HepG2 (cell line): ENCODE measurements at regions not wholly inside any gene's neighbourhood (a gene's known extent, or its start where the extent isn't known, plus 50 kb on each side); places are given as distances from the start of the nearest gene placed in this dataset.

Source experiments
- ATAC-seq: fragments of 200-7000 bp; cut with Tn5 transposase; 3 replicates; pipeline ENCODE4 v1.9.1; 2020; ENCODE audit warnings: mild to moderate bottlenecking, moderate library complexity
- BruUV-seq: library from RNA; stranded (reverse); fragments of 400-500 nt; replicated peaks from 2 replicates; lab custom pipeline; 2021; lab: Mats Ljungman, UMichigan
- CTCF ChIA-PET: fragments of 300-600 bp; formaldehyde crosslinking; extraction: SDS; loops from one replicate; lab custom pipeline; 2021; ENCODE audit warnings: low total read pairs, inconsistent platforms, low intra/inter-chr PET ratio; lab: Yijun Ruan, JAX
- POLR2A ChIA-PET: fragments of 350-600 bp; sonication (Branson Sonifier 250); formaldehyde crosslinking; loops from one replicate; lab custom pipeline; 2020; ENCODE audit warnings: antibody characterized with exemption, inconsistent platforms; lab: Yijun Ruan, JAX
- DNase-seq: peaks from one replicate; pipeline ENCODE4 v3.0.0-alpha.2; 2015; ENCODE audit warnings: low spot score
- FAIRE-seq: peaks from 3 replicates; lab custom pipeline; 2011; peaks lifted over from hg19 to GRCh38; lab: Jason Lieb, UNC
- H2AFZ ChIP-seq: one replicate; pipeline ENCODE4 v1.6.1; 2011; ENCODE audit warnings: low read length, inconsistent platforms
- H3K27ac ChIP-seq: fragments of 300-600 bp; 3 replicates; pipeline ENCODE4 v1.8.0; 2011; ENCODE audit warnings: mixed run types, mild to moderate bottlenecking, mixed read lengths, low read length, inconsistent platforms; ENCODE audit not compliant: insufficient read depth; ENCODE audit errors: extremely low read length
- H3K27me3 ChIP-seq, 2 experiments: fragments of 200-600 bp in 1 of 2; 2 replicates in 1 of 2; 3 replicates in 1 of 2; pipeline versions ENCODE4 v1.6.0 to v1.8.0; 2011; ENCODE audit warnings: low read length in 2 of 2, mild to moderate bottlenecking in 2 of 2, moderate library complexity in 2 of 2, inconsistent platforms in 1 of 2; ENCODE audit not compliant: insufficient read depth in 2 of 2, control insufficient read depth in 1 of 2
- H3K36me3 ChIP-seq, 2 experiments: fragments of 200-600 bp in 1 of 2; replicated peaks in 1 of 2; 2 replicates in 1 of 2; 3 replicates in 1 of 2; pipeline versions ENCODE4 v1.5.1 to v1.8.0; 2011; ENCODE audit warnings: low read length in 2 of 2, inconsistent platforms in 1 of 2; ENCODE audit not compliant: insufficient read depth in 2 of 2, control insufficient read depth in 1 of 2
- H3K4me1 ChIP-seq: 2 replicates; pipeline ENCODE4 v1.5.1; 2012; ENCODE audit warnings: low read length, inconsistent platforms; ENCODE audit not compliant: insufficient read depth
- H3K4me2 ChIP-seq: 2 replicates; pipeline ENCODE4 v1.6.0; 2011; ENCODE audit warnings: low read depth, low read length, inconsistent platforms
- H3K4me3 ChIP-seq, 3 experiments: fragments of 200-600 bp in 1 of 3; sonication (generic), shearing (Covaris generic) in 1 of 3; replicated peaks in 1 of 3; 2 replicates each; pipeline ENCODE4 v1.5.1; 2011 to 2016; ENCODE audit warnings: low read length in 3 of 3, inconsistent platforms in 2 of 3, low read depth in 2 of 3, mild to moderate bottlenecking in 2 of 3, control low read depth in 1 of 3, mixed read lengths in 1 of 3; ENCODE audit not compliant: insufficient read depth in 1 of 3
- H3K79me2 ChIP-seq: one replicate; pipeline ENCODE4 v1.6.1; 2011; ENCODE audit warnings: low read length, inconsistent platforms; ENCODE audit not compliant: insufficient read depth
- H3K9ac ChIP-seq: 2 replicates; pipeline ENCODE4 v1.6.0; 2011; ENCODE audit warnings: mild to moderate bottlenecking, low read depth, low read length, inconsistent platforms; ENCODE audit not compliant: insufficient read depth
- H3K9me3 ChIP-seq: 2 replicates; pipeline ENCODE4 v1.5.1; 2012; ENCODE audit warnings: mild to moderate bottlenecking, low read length
- H4K20me1 ChIP-seq: 2 replicates; pipeline ENCODE4 v1.6.0; 2011; ENCODE audit warnings: inconsistent platforms, mild to moderate bottlenecking, low read length, moderate library complexity; ENCODE audit not compliant: insufficient read depth
- ASH2L ChIP-seq: fragments of 300-600, 200-600 bp; sonication (generic); IDR thresholded peaks from 2 replicates; pipeline ENCODE4 v1.7.0; 2017; ENCODE audit warnings: low read depth, mild to moderate bottlenecking, moderate library complexity, mixed read lengths, low read length; ENCODE audit not compliant: insufficient read length
- DPF2 ChIP-seq: sonication (generic); formaldehyde crosslinking; IDR thresholded peaks from 2 replicates; pipeline ENCODE4 v1.4.0; 2020; ENCODE audit warnings: mild to moderate bottlenecking, low read depth, missing genetic modification reagents, borderline replicate concordance
- KDM4B ChIP-seq: sonication (generic); formaldehyde crosslinking; IDR thresholded peaks from 2 replicates; pipeline ENCODE4 v1.4.0; 2020; ENCODE audit warnings: missing genetic modification reagents
- NFKBIZ ChIP-seq: IDR thresholded peaks from 2 replicates; pipeline ENCODE4 v1.6.1; 2018; ENCODE audit warnings: missing genetic modification reagents, missing compliant biosample characterization
- ZFP62 ChIP-seq: sonication (generic); formaldehyde crosslinking; IDR thresholded peaks from 2 replicates; pipeline ENCODE4 v1.4.0; 2020; ENCODE audit warnings: missing genetic modification reagents
- ZNF766 ChIP-seq: sonication (generic); formaldehyde crosslinking; IDR thresholded peaks from 2 replicates; pipeline ENCODE4 v1.5.0; 2020; ENCODE audit warnings: missing genetic modification reagents, borderline replicate concordance
- WGBS: methylation state at CpG from one replicate; pipeline ENCODE4 v1.1.6; 2017; ENCODE audit warnings: low lambda C conversion rate; 5-methylcytosine and 5-hydroxymethylcytosine counted together
- in situ Hi-C: cut with HindIII; loops from 2 replicates; pipeline ENCODE4 v1.10.0; 2017; ENCODE audit warnings: low pct_unique_long_range_greater_than_20kb; ENCODE audit not compliant: extremely low pct_ligation_motif_present
- intact Hi-C: fragments of 100-400 bp; cut with micrococcal nuclease; formaldehyde crosslinking; loops from one replicate; pipeline ENCODE4 v1.10.0; 2022; ENCODE audit not compliant: unreplicated experiment
- TF ChIP-seq, protein P1 (sequence below): sonication (generic); formaldehyde crosslinking; IDR thresholded peaks from 2 replicates; pipeline ENCODE4 v1.4.0; 2020; ENCODE audit warnings: low read depth, mild to moderate bottlenecking, missing genetic modification reagents
- TF ChIP-seq, protein P2 (sequence below): sonication (generic); formaldehyde crosslinking; IDR thresholded peaks from 2 replicates; pipeline ENCODE4; 2020; ENCODE audit warnings: missing genetic modification reagents, mild to moderate bottlenecking, borderline replicate concordance
- TF ChIP-seq, protein P3 (sequence below): sonication (generic); formaldehyde crosslinking; IDR thresholded peaks from 2 replicates; pipeline ENCODE4 v1.4.0; 2020; ENCODE audit warnings: mild to moderate bottlenecking, missing genetic modification reagents

DNA sequence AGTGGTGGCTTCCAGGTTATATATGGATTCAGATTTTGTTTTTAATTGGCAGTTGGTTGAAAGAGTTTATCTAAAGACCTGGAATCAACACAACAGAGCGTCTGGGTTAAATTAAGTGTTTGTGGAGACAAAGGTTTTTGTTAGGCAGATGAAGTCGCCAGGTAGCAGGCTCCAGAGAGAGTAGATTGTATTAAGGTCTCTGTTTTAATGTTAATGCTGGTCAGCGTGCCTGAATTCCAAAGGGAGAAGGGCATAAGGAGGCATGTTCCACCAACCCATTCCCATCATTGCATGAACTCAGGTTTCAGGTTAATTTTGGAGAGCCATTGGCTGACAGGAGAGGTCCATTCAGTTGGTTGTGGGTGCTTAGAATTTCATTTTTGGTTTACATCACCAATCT is 744.1 kb upstream of the GJE1 start:
- TF ChIP-seq ASH2L, result no peak
- TF ChIP-seq, protein P1, sequence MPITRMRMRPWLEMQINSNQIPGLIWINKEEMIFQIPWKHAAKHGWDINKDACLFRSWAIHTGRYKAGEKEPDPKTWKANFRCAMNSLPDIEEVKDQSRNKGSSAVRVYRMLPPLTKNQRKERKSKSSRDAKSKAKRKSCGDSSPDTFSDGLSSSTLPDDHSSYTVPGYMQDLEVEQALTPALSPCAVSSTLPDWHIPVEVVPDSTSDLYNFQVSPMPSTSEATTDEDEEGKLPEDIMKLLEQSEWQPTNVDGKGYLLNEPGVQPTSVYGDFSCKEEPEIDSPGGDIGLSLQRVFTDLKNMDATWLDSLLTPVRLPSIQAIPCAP (CRISPR knock-in tag), result no peak
- TF ChIP-seq, protein P2, sequence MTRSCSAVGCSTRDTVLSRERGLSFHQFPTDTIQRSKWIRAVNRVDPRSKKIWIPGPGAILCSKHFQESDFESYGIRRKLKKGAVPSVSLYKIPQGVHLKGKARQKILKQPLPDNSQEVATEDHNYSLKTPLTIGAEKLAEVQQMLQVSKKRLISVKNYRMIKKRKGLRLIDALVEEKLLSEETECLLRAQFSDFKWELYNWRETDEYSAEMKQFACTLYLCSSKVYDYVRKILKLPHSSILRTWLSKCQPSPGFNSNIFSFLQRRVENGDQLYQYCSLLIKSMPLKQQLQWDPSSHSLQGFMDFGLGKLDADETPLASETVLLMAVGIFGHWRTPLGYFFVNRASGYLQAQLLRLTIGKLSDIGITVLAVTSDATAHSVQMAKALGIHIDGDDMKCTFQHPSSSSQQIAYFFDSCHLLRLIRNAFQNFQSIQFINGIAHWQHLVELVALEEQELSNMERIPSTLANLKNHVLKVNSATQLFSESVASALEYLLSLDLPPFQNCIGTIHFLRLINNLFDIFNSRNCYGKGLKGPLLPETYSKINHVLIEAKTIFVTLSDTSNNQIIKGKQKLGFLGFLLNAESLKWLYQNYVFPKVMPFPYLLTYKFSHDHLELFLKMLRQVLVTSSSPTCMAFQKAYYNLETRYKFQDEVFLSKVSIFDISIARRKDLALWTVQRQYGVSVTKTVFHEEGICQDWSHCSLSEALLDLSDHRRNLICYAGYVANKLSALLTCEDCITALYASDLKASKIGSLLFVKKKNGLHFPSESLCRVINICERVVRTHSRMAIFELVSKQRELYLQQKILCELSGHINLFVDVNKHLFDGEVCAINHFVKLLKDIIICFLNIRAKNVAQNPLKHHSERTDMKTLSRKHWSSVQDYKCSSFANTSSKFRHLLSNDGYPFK (CRISPR knock-in tag), result no peak
- TF ChIP-seq ZFP62 (CRISPR knock-in tag), result no peak
- no peak for TF ChIP-seq ZNF766
- no peak for TF ChIP-seq KDM4B
- no peak for TF ChIP-seq NFKBIZ (CRISPR knock-in tag)
- TF ChIP-seq, protein P3, sequence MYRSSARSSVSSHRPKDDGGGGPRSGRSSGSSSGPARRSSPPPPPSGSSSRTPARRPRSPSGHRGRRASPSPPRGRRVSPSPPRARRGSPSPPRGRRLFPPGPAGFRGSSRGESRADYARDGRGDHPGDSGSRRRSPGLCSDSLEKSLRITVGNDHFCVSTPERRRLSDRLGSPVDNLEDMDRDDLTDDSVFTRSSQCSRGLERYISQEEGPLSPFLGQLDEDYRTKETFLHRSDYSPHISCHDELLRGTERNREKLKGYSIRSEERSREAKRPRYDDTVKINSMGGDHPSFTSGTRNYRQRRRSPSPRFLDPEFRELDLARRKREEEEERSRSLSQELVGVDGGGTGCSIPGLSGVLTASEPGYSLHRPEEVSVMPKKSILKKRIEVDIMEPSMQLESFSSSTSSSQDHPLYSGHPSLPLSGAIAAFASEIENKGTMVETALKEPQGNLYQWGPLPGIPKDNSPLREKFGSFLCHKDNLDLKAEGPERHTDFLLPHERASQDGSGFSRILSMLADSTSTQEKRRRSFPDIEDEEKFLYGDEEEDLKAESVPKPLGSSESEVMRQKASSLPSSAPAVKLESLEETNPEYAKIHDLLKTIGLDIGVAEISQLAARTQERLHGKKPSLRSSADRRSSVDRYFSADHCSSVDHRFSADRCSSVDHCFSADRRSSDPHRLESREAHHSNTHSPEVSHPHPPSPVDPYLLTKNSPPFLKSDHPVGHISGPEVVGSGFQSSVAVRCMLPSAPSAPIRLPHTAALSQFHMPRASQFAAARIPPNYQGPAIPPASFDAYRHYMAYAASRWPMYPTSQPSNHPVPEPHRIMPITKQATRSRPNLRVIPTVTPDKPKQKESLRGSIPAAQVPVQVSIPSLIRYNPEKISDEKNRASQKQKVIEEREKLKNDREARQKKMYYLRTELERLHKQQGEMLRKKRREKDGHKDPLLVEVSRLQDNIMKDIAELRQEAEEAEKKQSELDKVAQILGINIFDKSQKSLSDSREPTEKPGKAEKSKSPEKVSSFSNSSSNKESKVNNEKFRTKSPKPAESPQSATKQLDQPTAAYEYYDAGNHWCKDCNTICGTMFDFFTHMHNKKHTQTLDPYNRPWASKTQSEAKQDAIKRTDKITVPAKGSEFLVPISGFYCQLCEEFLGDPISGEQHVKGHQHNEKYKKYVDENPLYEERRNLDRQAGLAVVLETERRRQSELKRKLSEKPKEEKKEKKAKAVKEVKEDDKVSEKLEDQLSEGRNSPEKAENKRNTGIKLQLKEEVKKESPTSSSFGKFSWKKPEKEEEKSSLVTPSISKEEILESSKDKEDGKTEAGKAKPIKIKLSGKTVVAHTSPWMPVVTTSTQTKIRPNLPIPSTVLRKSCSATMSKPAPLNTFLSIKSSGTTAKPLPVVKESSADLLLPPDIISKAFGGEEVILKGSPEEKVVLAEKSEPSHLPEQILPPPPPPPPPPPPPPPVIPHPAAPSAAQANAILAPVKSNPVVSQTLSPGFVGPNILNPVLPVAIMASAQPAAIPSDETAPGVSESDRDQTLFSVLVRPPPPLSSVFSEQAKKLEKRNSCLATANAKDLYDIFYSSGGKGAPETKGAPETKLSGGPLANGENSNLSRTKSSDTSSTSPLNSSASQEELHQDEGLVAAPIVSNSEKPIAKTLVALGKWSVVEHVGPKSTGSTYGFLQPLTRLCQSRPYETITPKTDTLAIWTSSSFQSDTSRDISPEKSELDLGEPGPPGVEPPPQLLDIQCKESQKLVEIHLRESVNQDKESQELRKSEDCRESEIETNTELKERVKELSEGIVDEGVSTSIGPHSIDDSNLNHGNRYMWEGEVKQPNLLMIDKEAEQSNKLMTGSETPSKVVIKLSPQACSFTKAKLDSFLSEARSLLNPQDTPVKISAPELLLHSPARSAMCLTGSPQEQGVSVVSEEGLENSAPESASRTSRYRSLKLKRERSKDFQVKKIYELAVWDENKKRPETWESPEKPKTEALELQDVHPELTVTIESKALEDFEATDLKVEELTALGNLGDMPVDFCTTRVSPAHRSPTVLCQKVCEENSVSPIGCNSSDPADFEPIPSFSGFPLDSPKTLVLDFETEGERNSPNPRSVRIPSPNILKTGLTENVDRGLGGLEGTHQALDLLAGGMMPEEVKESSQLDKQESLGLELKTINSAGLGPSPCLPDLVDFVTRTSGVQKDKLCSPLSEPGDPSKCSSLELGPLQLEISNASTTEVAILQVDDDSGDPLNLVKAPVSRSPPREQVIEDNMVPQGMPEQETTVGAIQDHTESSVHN (CRISPR knock-in tag), result no peak
- no peak for TF ChIP-seq DPF2 (CRISPR knock-in tag)
- H3K36me3 ChIP-seq, result no peaks in the 10 kb centered on the region
- ChIA-PET POLR2A (no interaction called here), CTCF (no interaction called here)
- H3K4me3 ChIP-seq, result no peak overlapping the region
- no peak for ATAC-seq
- no peaks in the 10 kb centered on the region for H3K9me3 ChIP-seq
- H3K4me1 ChIP-seq, result no peaks in the 10 kb centered on the region
- no peaks in the 10 kb centered on the region for H3K79me2 ChIP-seq
- no peak for FAIRE-seq
- H3K27me3 ChIP-seq, result no peaks in the 10 kb centered on the region
- no peak overlapping the region for H3K27ac ChIP-seq
- H3K9ac ChIP-seq, result no peak overlapping the region
- in situ Hi-C loops, result no loop called here
- DNase-seq, result no peak
- no peaks in the 10 kb centered on the region for H4K20me1 ChIP-seq
- H3K4me2 ChIP-seq, result no peak overlapping the region
- H2AFZ ChIP-seq, result no peak overlapping the region
- WGBS, result 19% methylated on average over 3 of the region's 3 CpGs
- no TSS peak for BruUV-seq
- intact Hi-C loops, result no loop called here
